Hepatocyte (in vitro differentiated cells): ENCODE measurements at regions not wholly inside any gene's neighbourhood (a gene's known extent, or its start where the extent isn't known, plus 50 kb on each side); places are given as distances from the start of the nearest gene placed in this dataset.

ENCODE experiments used
- DNase-seq: peaks from one replicate; pipeline ENCODE4 v3.0.0-alpha.2; 2016; ENCODE audit warnings: low spot score
- H2AFZ ChIP-seq: fragments of 200-600 bp; sonication (generic); 2 replicates; pipeline ENCODE4 v1.6.0; 2016; ENCODE audit warnings: antibody characterized with exemption, mild to moderate bottlenecking
- H3K27ac ChIP-seq: fragments of 200-600 bp; sonication (generic); 2 replicates; pipeline ENCODE4 v1.5.1; 2016; ENCODE audit warnings: mild to moderate bottlenecking
- H3K27me3 ChIP-seq: fragments of 200-600 bp; sonication (generic); 2 replicates; pipeline ENCODE4 v1.6.1; 2016
- H3K36me3 ChIP-seq: fragments of 200-600 bp; sonication (generic); replicated peaks from 2 replicates; pipeline ENCODE4 v1.5.1; 2016; ENCODE audit warnings: low read depth; ENCODE audit not compliant: insufficient read depth
- H3K4me1 ChIP-seq: fragments of 200-600 bp; sonication (generic); 2 replicates; pipeline ENCODE4 v1.5.1; 2016; ENCODE audit warnings: mild to moderate bottlenecking, moderate library complexity; ENCODE audit not compliant: insufficient read depth
- H3K4me2 ChIP-seq: fragments of 200-600 bp; sonication (generic); 2 replicates; pipeline ENCODE4 v1.6.0; 2016
- H3K4me3 ChIP-seq: fragments of 200-600 bp; sonication (generic); 2 replicates; pipeline ENCODE4 v1.5.1; 2016; ENCODE audit warnings: mild to moderate bottlenecking
- H3K79me2 ChIP-seq: fragments of 200-600 bp; sonication (generic); 2 replicates; pipeline ENCODE4 v1.6.0; 2017; ENCODE audit warnings: mild to moderate bottlenecking
- H3K9me2 ChIP-seq: fragments of 200-600 bp; sonication (generic); replicated peaks from 2 replicates; pipeline ENCODE4 v1.6.0; 2017; ENCODE audit warnings: mild to moderate bottlenecking; ENCODE audit not compliant: insufficient read depth
- H3K9me3 ChIP-seq: fragments of 200-600 bp; sonication (generic); 2 replicates; pipeline ENCODE4 v1.5.1; 2016; ENCODE audit warnings: low read depth, mild to moderate bottlenecking
- H4K20me1 ChIP-seq: fragments of 200-600 bp; sonication (generic); 2 replicates; pipeline ENCODE4 v1.6.0; 2016; ENCODE audit warnings: mild to moderate bottlenecking; ENCODE audit not compliant: insufficient read depth, poor library complexity, severe bottlenecking
- EZH2 ChIP-seq: fragments of 200-600 bp; sonication (generic); IDR thresholded peaks from 2 replicates; pipeline ENCODE4 v1.6.1; 2016; ENCODE audit warnings: antibody characterized with exemption, mild to moderate bottlenecking, borderline replicate concordance
- EZH2phosphoT487 ChIP-seq: fragments of 200-600 bp; sonication (generic); IDR thresholded peaks from one replicate; pipeline ENCODE4 v1.6.1; 2018; ENCODE audit warnings: antibody characterized with exemption, mild to moderate bottlenecking, low read depth, moderate library complexity; ENCODE audit not compliant: unreplicated experiment, severe bottlenecking
- WGBS: methylation state at CpG from one replicate; pipeline ENCODE4 v1.1.6; 2016; ENCODE audit warnings: low lambda C conversion rate; ENCODE audit errors: missing lambda C conversion rate; 5-methylcytosine and 5-hydroxymethylcytosine counted together
- TF ChIP-seq, protein P1 (sequence below): fragments of 200-600 bp; sonication (generic); IDR thresholded peaks from 2 replicates; pipeline ENCODE4 v1.5.1; 2016; ENCODE audit warnings: antibody characterized with exemption, mild to moderate bottlenecking; ENCODE audit not compliant: poor library complexity

DNA sequence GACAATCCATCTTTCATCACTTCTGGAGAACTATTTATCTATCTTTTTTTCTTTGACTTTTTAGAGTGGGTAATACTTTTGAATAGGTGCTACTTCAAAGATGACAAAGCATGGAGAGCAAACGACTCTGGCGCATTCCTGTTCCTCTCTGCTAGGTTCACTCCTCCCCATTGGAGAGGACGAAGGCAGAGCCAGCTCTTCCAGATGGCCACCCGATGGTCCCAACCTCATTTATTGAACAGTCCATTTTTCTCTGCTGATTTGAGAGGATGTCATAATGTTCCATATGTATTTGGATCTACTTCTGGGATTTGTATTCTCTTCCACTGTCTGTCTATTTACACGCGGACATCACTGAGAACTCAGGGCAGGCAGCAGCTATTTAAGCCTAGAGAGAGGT lies 284.3 kb upstream of the CXCR4 start:
- no peaks in the 10 kb centered on the region for H4K20me1 ChIP-seq
- H2AFZ ChIP-seq = no peak overlapping the region
- no peak overlapping the region for H3K4me2 ChIP-seq
- H3K9me3 ChIP-seq = no peaks in the 10 kb centered on the region
- H3K4me1 ChIP-seq = no peaks in the 10 kb centered on the region
- no peak for DNase-seq
- 89% methylated on average over 6 of the region's 6 CpGs for WGBS
- no peaks in the 10 kb centered on the region for H3K9me2 ChIP-seq
- no peak overlapping the region for H3K4me3 ChIP-seq
- H3K36me3 ChIP-seq = no peaks in the 10 kb centered on the region
- peaks cover 26% of the 10 kb centered on the region for H3K27me3 ChIP-seq
- TF ChIP-seq, protein P1, sequence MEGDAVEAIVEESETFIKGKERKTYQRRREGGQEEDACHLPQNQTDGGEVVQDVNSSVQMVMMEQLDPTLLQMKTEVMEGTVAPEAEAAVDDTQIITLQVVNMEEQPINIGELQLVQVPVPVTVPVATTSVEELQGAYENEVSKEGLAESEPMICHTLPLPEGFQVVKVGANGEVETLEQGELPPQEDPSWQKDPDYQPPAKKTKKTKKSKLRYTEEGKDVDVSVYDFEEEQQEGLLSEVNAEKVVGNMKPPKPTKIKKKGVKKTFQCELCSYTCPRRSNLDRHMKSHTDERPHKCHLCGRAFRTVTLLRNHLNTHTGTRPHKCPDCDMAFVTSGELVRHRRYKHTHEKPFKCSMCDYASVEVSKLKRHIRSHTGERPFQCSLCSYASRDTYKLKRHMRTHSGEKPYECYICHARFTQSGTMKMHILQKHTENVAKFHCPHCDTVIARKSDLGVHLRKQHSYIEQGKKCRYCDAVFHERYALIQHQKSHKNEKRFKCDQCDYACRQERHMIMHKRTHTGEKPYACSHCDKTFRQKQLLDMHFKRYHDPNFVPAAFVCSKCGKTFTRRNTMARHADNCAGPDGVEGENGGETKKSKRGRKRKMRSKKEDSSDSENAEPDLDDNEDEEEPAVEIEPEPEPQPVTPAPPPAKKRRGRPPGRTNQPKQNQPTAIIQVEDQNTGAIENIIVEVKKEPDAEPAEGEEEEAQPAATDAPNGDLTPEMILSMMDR = no peak
- TF ChIP-seq EZH2 (no peak), EZH2phosphoT487 (no peak)
- no peaks in the 10 kb centered on the region for H3K79me2 ChIP-seq
- H3K27ac ChIP-seq = no peak overlapping the region

DNA sequence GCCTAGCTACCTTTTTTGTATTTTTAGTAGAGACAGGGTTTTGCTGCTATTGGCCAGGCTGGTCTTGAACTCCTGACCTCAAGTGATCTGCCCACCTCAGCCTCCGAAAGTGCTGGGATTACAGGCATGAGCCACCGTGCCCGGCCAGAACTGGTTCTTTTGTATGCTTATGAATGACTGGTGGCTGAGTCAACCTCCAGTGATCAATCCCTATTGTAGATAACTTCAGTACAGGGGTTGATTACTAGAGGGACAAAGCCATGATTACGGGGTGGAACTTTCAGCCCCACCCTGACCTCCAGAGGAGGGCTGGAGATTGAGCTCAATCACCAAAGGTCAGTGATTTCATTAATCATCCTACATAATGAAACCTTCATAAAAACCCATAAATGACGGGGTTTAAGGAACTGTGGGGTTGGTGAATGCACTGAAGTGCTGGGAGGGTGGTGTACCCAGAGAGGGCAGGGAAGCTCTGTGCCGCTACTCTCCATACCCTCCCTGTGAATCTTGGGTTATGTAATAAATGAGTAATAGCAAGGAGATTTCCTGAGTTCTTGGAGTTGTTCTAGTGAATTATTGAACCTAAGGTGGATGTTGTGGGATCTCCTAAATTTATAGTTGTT lies 281.8 kb upstream of the CXCR4 start:
- 64% methylated on average over 6 of the region's 6 CpGs for WGBS
- DNase-seq = no peak
- H3K4me1 ChIP-seq = no peaks in the 10 kb centered on the region

DNA sequence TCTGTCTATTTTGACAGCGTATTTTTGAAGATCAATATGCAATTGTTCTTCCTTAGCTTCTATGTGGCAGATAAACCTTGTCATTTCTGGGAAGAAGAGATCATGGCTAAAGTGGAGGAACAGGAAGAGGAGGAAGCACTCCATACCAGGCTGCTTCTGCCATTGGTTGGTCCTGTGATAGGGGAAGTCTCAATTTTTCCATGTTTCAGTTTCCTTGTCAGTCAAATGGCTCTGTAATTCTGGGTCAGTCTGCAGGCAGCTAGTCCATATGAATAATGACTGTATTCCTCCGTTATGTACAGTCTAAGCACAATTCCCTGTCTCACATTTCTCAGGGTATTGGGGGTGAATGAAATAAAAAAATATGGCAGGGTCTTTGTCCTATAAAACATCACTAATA lies 277.6 kb upstream of the CXCR4 start:
- no peaks in the 10 kb centered on the region for H3K4me1 ChIP-seq
- TF ChIP-seq, protein P1 = no peak
- TF ChIP-seq EZH2phosphoT487 = no peak
- no peak for TF ChIP-seq EZH2
- WGBS = 96% methylated on average over 2 of the region's 2 CpGs

More for the DNA sequence above, 281.8 kb upstream of the CXCR4 start:
- Histone ChIP-seq H3K27me3 (peaks cover 18% of the 10 kb centered on the region), H3K79me2 (no peaks in the 10 kb centered on the region), H2AFZ (no peak overlapping the region), H3K36me3 (no peaks in the 10 kb centered on the region), H3K27ac (no peak overlapping the region), H4K20me1 (no peaks in the 10 kb centered on the region), H3K4me2 (no peak overlapping the region), H3K9me3 (no peaks in the 10 kb centered on the region), H3K4me3 (no peak overlapping the region), H3K9me2 (no peaks in the 10 kb centered on the region)
- TF ChIP-seq, protein P1 = no peak
- TF ChIP-seq EZH2 (no peak), EZH2phosphoT487 (no peak)

More for the DNA sequence above, 277.6 kb upstream of the CXCR4 start:
- Histone ChIP-seq H3K9me2 (no peaks in the 10 kb centered on the region), H3K4me3 (no peak overlapping the region), H3K9me3 (no peaks in the 10 kb centered on the region), H3K79me2 (no peaks in the 10 kb centered on the region), H3K27ac (no peak overlapping the region), H3K27me3 (no peaks in the 10 kb centered on the region), H2AFZ (no peak overlapping the region), H3K36me3 (no peaks in the 10 kb centered on the region), H4K20me1 (no peaks in the 10 kb centered on the region), H3K4me2 (no peak overlapping the region)
- no peak for DNase-seq
